ENCODE measurements at regions not wholly inside any gene's neighbourhood (a gene's known extent, or its start where the extent isn't known, plus 50 kb on each side); places are given as distances from the start of the nearest gene placed in this dataset.

DNA sequence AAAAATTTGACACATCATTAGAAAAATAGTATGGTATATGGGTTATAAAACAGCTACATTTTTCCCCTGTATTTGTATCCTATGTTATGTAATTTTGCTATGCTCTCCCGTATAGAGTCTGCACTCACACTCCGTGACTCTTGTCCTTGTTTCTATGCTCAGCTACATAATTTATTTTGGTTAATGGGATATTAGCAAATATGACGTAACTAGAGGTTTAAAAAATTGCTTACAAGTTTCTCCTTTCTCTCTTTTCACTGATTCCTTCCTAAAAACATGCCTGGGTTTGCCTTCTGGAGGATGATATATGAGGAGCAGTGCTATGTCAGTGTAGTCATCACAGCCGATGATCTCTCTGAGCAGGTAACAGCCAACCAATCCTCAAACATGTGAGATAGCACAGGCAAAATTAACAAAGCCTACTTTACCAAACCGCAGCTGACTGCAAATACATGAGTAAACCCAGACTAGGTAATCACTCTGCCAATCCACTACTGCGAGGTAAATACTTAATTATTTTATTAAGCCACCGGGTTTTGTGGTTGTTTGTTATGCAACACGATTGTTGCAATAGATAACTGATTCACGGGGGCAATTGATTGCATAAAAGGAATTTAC, 126.9 kb downstream of the KIF2B start:
- Mint-ChIP-seq H3K27me3 (no peaks in the 10 kb centered on the region), H3K27ac (no peak overlapping the region), H3K4me3 (no peak overlapping the region), H3K4me1 (no peaks in the 10 kb centered on the region), H3K9me3 (peaks cover 18 to 40% of the 10 kb centered on the region in 2 donors)
- no peak for ATAC-seq
- no peak for DNase-seq

DNA sequence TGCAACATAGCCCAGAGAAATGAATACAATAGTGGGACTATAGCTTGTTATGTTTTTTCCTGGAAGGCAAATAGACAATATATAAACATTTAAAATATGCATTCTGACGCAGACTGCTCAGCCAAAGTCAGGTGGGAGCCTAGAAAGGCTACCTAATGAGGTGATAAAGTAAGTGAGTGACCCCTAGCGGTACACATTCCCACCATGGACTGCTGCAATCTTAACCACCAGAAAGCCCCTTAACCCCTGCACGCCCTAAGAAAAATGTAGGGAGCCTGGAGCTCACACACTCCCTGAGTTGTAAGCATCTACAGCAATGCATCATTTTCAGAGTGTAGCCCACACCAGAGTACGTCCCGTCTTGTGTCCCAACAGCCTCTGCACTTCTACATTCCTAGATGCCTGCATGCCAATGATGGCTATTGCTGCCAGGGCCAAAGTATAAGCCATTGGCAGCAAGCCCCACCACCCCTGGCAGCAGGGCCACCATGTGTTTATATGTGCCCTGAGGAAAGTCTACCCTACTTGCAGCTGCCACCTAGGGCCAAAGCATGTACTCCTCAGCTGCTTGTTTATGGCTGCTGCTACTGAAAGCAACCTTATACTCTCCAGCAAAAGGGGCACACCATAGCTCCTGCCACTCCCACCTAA, 127.6 kb downstream of the KIF2B start:
- DNase-seq, result no peak
- ATAC-seq, result no peak
- Mint-ChIP-seq H3K4me3 (no peak overlapping the region), H3K9me3 (peaks cover 15 to 41% of the 10 kb centered on the region in 2 donors), H3K27me3 (no peaks in the 10 kb centered on the region), H3K4me1 (no peaks in the 10 kb centered on the region), H3K27ac (no peak overlapping the region)

DNA sequence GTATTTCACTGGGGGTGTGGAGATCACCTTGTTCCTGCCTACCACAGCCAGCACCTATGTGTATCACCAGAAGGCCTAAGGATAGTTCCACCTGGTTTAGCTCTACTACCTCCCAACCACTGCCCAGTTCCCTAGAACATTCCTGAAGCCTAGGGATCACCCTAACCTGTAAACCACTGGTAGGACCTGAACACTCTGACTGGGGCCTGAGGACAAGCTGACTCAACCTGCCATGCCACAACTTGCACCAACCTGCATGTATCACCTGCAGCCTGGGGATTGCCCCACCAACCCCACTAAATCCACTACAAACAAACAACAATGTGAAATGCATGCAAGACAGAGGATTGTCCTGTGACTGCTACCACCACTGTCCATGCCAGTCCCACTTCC, 128.1 kb downstream of the KIF2B start:
- ATAC-seq (no peak), DNase-seq (no peak)
- H3K4me1 Mint-ChIP-seq, result no peaks in the 10 kb centered on the region
- no peak overlapping the region for H3K27ac Mint-ChIP-seq
- H3K4me3 Mint-ChIP-seq, result no peak overlapping the region
- H3K9me3 Mint-ChIP-seq, result peaks cover 14 to 44% of the 10 kb centered on the region in 2 donors
- no peaks in the 10 kb centered on the region for H3K27me3 Mint-ChIP-seq

DNA sequence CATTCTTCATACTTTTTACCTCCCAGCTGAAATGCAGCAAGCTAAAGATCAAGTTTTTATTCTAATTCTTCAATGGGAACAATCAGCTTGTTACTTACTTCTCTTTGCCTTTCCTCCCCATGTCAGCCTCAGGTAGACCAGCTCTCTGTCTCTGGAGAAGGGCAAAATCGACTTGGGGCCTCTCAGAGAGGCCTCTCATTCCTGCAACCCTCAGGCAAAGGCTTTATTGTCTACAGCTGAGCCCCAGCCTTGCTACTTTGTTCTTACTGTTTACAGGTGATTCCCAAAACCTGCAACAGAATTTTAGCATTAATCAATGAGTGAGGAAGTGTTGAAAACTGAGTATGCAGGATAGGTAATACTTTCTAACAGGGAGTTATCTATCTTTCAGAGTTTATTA, 148.6 kb downstream of the KIF2B start:
- H3K27ac Mint-ChIP-seq, result no peak overlapping the region
- peaks cover 7 to 9% of the 10 kb centered on the region in 2 donors for H3K9me3 Mint-ChIP-seq
- no peaks in the 10 kb centered on the region for H3K4me1 Mint-ChIP-seq
- H3K4me3 Mint-ChIP-seq, result no peak overlapping the region
- no peaks in the 10 kb centered on the region for H3K27me3 Mint-ChIP-seq
- DNase-seq (no peak), ATAC-seq (no peak)

DNA sequence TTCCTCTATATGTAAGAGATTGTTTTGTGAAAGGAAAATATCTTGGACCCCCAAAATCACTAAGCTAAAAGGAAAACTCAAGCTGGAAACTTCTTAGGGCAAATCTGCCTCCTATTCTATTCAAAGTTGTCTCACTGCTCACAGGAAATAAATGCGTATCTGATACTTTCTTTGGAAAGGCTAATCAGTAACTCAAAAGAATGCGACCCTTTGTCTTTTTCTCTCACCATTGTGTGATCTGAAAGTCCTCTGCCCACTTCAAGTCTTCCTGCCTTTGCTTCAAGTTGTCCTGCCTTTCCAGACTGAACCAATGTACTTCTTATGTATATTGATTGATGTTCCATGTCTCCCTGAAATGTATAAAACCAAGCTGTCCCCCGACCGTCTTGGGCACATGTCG, 157.3 kb downstream of the KIF2B start:
- Mint-ChIP-seq H3K4me3 (no peak overlapping the region), H3K27ac (no peak overlapping the region), H3K9me3 (peaks cover 0 to 7% of the 10 kb centered on the region in 2 donors), H3K27me3 (no peaks in the 10 kb centered on the region), H3K4me1 (no peaks in the 10 kb centered on the region)
- ATAC-seq (no peak), DNase-seq (no peak)

DNA sequence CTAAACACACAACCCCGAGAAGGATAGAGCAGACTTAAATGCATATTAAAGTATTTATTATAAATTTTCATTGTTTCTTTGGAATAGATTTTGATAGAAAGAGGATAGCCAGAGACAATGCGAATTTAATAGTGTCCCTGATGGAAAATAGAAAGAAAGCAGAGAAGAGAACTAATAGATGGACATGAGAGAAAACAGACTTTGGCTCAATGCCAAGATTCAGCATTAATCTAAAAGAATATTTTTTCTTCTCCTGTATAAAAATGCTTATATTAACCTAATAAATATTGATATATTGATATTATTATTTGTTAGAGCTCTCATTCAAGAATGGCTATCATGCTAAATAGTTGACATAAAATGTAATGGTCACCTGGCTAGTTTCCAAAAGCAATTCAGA, 173.4 kb downstream of the KIF2B start:
- H3K27ac Mint-ChIP-seq, result no peak overlapping the region
- peaks cover 9 to 10% of the 10 kb centered on the region in 2 donors for H3K9me3 Mint-ChIP-seq
- H3K4me3 Mint-ChIP-seq, result no peak overlapping the region
- H3K4me1 Mint-ChIP-seq, result no peaks in the 10 kb centered on the region
- no peak for DNase-seq
- no peaks in the 10 kb centered on the region for H3K27me3 Mint-ChIP-seq
- ATAC-seq, result no peak

DNA sequence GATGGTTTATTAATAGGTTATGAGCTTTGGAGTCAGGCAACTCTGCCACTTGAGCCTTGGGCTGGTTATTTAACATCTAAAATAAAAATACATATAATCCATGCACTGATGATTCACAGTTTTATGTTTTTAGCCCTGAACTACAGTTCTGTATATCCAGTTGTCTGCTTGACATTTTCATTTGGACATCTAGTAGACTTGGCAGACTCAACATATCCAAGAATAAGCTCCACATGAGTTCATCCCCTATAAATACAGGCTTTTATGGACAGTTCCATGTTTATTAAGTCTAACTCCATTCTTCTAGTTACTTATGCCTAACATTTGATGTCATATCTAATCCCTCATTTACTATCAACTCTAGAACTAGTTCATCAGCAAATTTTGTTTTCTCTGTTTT, 174.2 kb downstream of the KIF2B start:
- H3K27ac Mint-ChIP-seq, result no peak overlapping the region
- H3K4me1 Mint-ChIP-seq, result no peaks in the 10 kb centered on the region
- ATAC-seq, result no peak
- H3K9me3 Mint-ChIP-seq, result peaks cover 9 to 13% of the 10 kb centered on the region in 2 donors
- no peak overlapping the region for H3K4me3 Mint-ChIP-seq
- H3K27me3 Mint-ChIP-seq, result no peaks in the 10 kb centered on the region
- no peak for DNase-seq

DNA sequence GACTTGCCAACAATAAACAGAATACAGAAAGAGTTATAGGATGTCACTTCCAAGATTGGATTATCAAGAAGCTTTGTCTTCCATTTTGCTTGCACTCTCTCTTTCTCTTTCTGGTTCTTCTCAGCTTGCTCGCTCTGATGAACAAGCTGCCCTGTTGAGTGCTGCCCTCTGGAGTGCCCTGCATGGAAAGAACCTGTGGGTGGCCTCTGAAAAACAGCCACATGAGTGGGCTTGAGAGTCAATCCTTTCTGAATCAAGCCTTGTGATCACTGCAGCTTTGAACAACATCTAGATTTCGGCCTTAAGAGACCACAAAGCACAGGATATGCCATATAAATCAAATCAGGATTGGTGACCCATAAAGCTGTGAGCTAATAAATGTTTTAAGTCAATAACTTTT, 185.1 kb downstream of the KIF2B start:
- Mint-ChIP-seq H3K4me3 (no peak overlapping the region), H3K27me3 (no peaks in the 10 kb centered on the region), H3K4me1 (no peaks in the 10 kb centered on the region), H3K27ac (no peak overlapping the region), H3K9me3 (peaks cover 0 to 10% of the 10 kb centered on the region in 2 donors)
- no peak for DNase-seq
- no peak for ATAC-seq

DNA sequence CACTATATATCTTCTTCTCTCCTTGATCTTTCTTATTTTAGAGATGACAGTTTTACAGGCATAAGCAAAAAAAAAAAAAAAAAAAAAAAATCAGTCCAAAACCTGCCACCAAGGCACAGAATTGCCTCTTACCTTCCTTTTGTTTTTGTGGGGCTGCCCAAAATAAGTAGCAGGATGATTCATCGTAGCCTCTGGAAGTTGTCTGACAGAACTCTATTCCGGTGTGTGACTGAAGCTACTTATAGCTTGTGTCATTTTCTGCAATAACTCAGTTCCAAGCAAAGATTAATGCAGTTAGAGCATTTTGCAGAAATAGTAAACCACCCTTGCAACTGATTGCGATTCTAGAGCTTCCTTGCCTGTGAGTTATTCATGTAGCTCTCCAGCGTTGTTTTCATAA, 186.8 kb downstream of the KIF2B start:
- Mint-ChIP-seq H3K27ac (no peak overlapping the region), H3K4me1 (no peaks in the 10 kb centered on the region), H3K4me3 (no peak overlapping the region), H3K9me3 (peaks cover 0 to 12% of the 10 kb centered on the region in 2 donors), H3K27me3 (no peaks in the 10 kb centered on the region)
- ATAC-seq, result no peak
- no peak for DNase-seq

DNA sequence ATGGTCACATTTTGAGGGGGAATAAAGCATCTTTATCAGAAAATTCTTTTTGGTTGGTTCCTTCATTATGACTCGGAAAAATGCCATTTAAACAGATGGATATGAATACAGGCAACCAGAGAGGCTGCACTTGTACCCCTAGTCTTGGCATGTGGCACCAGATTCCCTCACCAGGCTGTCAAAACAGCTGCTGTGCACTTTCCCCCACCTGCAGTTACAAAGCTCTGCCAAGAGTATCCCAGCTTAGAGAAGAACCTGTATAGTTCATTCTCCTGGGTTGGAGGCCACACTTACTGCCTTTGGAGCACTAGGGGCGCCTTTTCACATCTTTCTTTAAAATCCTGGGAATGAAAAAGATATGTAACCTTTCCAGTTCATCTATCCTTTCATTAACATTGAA, 190.3 kb downstream of the KIF2B start:
- ATAC-seq, result no peak
- no peak overlapping the region for H3K27ac Mint-ChIP-seq
- H3K27me3 Mint-ChIP-seq, result no peaks in the 10 kb centered on the region
- no peak for DNase-seq
- H3K9me3 Mint-ChIP-seq, result peaks cover 17 to 19% of the 10 kb centered on the region in 2 donors
- no peak overlapping the region for H3K4me3 Mint-ChIP-seq
- H3K4me1 Mint-ChIP-seq, result no peaks in the 10 kb centered on the region

DNA sequence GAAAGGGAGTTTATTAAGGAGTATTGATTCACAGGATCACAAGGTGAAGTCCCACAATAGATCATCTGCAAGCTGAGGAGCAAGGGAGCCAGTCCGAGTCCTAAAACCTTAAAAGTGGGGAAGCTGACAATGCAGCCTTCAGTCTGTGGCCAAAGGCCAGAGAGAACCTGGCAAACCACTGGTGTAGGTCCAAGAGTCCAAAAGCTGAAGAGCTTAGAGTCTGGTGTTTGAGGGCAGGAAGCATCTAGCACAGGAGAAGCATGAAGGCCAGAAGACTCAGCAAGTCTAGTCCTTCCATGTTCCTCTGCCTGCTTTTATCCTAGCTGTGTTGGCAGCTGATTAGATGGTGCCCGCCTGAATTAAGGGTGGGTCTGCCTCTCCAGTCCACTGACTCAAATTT, 193.0 kb downstream of the KIF2B start:
- Mint-ChIP-seq H3K9me3 (peaks cover 27 to 30% of the 10 kb centered on the region in 2 donors), H3K27ac (no peak overlapping the region), H3K4me3 (no peak overlapping the region), H3K27me3 (no peaks in the 10 kb centered on the region), H3K4me1 (no peaks in the 10 kb centered on the region)
- no peak for ATAC-seq
- no peak for DNase-seq

DNA sequence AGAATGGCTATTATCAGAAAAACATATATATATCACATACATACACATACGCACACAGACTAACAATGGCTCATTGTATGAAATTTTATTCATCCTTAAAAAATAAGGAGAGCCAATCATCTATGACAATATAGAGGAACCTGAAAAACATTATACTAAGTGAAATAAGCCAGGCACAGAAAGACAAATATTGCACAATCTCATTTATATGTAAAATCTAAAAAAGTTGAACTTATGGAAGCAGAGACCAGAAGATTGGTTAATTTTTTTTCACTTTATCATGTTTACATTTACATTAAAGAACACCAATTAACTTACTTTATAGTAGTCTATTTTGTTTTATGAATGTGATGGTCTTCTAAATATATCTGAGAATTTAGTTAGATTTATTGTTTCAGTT, 198.7 kb downstream of the KIF2B start:
- Mint-ChIP-seq H3K4me1 (no peaks in the 10 kb centered on the region), H3K27me3 (no peaks in the 10 kb centered on the region), H3K27ac (no peak overlapping the region), H3K9me3 (peaks cover 21 to 31% of the 10 kb centered on the region in 2 donors), H3K4me3 (no peak overlapping the region)
- no peak for ATAC-seq
- no peak for DNase-seq

DNA sequence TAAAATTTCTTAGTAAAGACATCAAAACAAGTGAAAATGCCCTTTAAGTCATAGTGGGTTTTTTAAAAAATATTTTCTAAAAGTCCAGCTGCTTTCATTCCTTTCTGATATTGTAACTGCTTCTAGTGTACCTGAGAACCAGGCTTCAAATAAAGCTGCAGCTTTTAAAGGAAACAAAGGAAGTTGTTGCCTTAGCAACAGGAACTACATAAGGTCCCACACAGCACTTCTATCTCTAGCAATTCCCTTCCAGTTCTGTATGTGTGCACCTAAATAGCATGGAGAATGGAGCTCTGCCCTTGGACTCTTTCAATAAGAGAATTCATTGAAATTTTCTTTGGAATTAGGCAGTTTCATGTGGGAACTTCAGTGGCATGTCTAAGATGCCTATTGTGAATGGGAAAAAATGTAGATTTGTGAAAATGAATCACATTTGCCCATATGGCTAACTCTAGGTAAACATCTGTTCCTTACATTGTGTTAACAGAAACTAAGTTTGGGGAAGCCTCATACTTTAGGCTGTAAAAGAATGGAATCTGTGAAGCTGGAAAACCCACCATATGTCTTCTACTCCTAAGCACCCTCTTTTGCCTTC, 206.4 kb downstream of the KIF2B start:
- Mint-ChIP-seq H3K27ac (no peak overlapping the region), H3K4me3 (no peak overlapping the region), H3K9me3 (peaks cover 5 to 7% of the 10 kb centered on the region in 2 donors), H3K27me3 (no peaks in the 10 kb centered on the region), H3K4me1 (no peaks in the 10 kb centered on the region)
- no peak for ATAC-seq
- no peak for DNase-seq

DNA sequence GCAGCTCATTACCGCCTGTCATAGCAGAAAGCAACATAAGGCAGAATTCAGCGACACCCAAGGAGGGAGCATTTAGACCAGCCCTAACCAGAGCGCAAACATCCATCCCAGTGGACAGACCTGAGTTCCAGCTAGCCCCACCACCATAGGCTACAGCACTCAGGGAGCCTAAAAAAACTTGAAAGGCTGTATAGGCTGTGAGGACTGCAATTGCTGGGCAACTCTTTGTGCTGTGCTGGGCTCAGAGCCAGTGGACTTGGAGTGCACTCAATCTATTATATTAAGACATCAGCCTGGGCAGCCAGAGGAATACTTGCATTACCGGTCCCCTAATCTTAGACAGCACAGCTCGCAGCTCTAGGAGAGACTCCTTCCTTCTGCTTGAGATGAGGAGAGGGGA, 207.3 kb downstream of the KIF2B start:
- no peak overlapping the region for H3K27ac Mint-ChIP-seq
- no peak overlapping the region for H3K4me3 Mint-ChIP-seq
- ATAC-seq (no peak), DNase-seq (no peak)
- no peaks in the 10 kb centered on the region for H3K4me1 Mint-ChIP-seq
- H3K27me3 Mint-ChIP-seq, result no peaks in the 10 kb centered on the region
- peaks cover 7 to 10% of the 10 kb centered on the region in 2 donors for H3K9me3 Mint-ChIP-seq

DNA sequence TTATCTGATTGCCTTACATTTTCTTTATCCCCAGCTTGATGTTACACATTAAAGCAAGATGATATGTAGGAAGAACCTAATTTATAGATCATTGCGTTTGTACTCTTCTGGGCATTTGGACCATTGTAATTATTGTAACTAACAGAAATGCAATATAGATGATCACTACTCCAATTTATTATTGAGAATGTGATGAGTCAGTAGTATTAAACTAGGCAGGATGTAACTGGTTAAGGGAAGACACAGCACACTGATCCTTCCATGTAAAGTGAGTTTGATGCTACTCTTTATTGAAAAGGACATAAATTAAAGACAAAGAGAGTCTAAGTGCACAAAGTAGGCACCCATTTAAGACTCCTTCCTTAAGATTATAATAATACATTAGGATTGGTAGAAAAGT, 223.8 kb downstream of the KIF2B start:
- ATAC-seq (no peak), DNase-seq (no peak)
- Mint-ChIP-seq H3K9me3 (peaks cover 14 to 21% of the 10 kb centered on the region in 2 donors), H3K27me3 (no peaks in the 10 kb centered on the region), H3K4me3 (no peak overlapping the region), H3K27ac (no peak overlapping the region), H3K4me1 (no peaks in the 10 kb centered on the region)

DNA sequence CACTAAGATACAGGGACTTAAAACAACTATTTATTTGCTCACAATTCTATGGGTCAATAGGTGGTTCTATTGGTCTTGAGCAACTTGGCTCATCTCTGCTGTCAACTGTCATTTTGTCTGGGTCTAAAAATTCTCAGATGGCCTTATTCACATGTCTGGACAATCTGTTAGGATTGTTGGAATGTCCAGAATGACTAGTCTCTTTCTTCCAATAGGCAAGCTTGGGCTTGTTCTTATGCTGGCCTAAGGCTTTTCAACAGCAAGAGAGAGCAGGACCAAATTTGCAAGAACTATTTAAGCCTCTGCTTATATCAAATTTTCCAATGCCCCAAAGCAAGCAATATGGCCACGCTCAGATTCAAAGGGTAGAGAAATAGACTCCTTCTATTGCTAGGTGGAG, 240.9 kb downstream of the KIF2B start:
- H3K9me3 Mint-ChIP-seq, result peaks cover 7 to 15% of the 10 kb centered on the region in 2 donors
- no peak for ATAC-seq
- H3K27me3 Mint-ChIP-seq, result no peaks in the 10 kb centered on the region

More for the DNA sequence above, 240.9 kb downstream of the KIF2B start:
- no peak overlapping the region for H3K27ac Mint-ChIP-seq
- H3K4me1 Mint-ChIP-seq, result no peaks in the 10 kb centered on the region
- no peak overlapping the region for H3K4me3 Mint-ChIP-seq
- DNase-seq, result no peak
